HG03139 (cell line): ENCODE measurements at regions not wholly inside any gene's neighbourhood (a gene's known extent, or its start where the extent isn't known, plus 50 kb on each side); places are given as distances from the start of the nearest gene placed in this dataset.
"Not testable (repeated sequence)": the region's sequence is repeated elsewhere in the genome, so short reads cannot be mapped to it uniquely, and the experiment has no call there.

Source experiments
- ATAC-seq: cut with Tn5 transposase; IDR thresholded peaks from one replicate; pipeline ENCODE4 v1.9.1; 2021; ENCODE audit not compliant: unreplicated experiment

DNA sequence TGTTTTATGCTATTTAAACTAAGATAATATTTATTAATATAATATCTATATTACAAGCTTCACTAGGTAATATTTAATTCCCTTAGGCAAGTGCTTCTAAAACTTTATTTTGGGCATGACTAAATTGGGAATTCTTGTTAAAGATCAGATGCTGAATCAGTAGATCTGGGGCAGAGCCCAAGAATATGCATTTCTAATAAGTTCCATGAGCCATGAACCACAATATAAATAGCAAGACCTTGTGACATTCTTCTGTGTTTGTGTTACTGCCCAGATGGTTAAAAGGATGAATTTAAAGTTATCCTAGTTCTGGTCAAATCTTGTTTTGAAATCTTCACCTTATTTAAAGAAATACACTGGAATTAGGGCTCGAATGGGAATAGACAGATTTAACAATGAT is 258.4 kb upstream of the CACNA2D1 start:
- no peak for ATAC-seq

DNA sequence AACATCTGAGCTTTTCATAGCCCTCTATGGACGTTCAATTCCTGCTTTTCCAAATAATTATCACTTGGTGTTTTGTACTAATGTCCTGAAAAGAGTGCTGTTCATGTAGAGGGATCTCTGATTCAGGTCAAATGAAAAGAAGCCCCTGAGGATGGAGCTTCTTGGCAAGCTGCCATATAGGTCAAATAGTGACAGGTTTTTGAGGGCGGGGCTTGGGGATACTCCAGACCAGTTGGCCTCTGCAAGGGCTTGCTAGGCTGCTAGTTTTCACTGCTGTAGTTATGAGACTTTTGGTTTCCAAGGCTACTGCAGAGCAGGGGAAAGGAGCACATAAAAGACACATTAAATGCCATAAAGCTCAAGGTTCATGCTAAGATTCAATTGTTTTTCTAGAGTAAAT is 257.2 kb upstream of the CACNA2D1 start:
- ATAC-seq, result no peak

DNA sequence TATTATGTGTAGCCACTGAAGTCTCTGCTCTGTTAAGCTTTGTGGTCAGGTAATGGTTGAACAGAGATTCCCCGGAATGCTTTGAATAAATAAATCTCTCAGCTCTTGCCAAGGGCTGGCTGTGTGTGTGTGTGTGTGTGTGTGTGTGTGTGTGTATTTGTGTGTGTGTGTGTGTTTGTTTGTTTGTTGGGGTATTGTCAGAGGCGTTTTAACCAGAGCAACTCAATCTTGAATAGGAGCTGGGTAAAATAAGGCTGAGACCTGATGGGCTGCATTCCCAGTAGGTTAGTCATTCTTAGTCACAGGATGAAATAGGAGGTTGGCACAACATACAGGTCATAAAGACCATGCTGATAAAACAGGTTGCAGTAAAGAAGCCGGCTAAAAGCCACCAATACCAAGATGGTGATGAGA is 256.2 kb upstream of the CACNA2D1 start:
- no peak for ATAC-seq

DNA sequence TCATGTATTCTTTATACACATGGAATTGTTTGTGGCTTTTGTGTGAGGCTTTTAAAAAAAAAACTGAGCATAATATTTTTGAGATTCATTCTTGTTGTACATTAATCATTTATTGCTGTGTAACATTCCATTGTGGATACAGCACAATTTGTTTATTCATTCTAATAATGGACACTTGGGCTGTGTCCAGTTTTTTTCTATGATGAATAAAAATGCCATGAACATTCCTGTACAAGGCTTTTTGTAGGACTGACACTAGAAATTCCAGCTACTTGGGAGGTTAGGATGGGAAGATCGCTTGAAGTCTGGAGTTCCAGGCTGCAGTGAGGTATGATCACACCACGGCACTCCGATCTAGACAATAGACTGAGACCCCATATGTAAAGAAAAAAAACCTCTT is 254.3 kb upstream of the CACNA2D1 start:
- no peak for ATAC-seq

DNA sequence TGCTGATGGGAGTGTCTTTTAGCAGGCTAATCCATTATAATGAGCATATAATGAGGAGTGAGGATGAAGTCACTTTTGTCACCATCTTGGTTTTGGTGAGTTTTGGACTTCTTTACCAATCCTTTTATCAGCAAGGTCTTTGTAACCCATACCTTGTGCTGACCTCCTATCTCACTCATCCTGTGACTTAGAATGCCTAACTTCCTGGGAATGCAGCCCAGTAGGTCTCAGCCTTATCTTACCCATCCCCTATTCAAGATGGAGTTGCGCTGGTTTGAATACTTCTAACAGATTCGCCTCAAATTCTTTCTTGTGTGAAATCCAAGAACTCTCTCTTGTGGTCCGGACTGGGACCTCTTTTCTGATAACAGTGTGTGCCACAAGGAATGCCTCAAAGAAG is 253.1 kb upstream of the CACNA2D1 start:
- ATAC-seq, result no peak

DNA sequence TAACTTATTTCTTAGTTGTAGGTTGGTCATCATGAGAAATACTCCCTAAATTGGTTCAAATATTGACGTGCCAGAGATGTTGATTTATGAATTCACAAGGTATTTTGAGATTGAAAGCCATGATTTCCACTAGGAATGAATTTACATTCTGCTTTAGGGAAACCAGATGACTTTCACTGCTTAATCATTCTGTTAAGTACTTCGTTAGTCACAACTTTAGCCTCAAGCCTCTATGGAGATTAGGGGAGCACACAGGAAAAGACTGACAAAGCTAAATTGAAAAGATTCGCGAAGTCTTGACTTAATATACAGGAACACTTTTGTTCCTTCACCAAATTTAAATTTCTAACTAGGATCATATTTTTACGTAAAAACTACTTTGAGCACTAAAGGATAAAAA is 250.4 kb upstream of the CACNA2D1 start:
- ATAC-seq, result no peak

DNA sequence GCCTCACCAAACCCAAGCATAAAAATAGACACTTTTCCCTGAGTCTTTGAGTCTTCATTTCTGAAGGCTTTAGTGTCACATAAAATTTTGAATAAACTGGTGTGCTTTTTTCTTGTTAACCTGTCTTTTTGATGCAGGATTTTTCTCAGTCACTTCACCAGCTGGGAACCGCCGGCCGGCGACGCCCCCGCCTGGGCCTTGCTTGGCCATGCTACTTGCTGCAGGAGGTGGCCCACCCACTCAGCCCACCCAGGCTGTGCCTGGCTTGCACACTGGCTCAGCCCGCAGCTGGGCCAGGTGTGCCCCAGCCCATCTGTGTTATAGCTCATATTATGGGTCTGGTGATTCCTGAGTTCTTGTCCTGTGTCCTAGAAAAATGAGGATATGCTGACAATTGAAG is 247.4 kb upstream of the CACNA2D1 start:
- ATAC-seq, result no peak

DNA sequence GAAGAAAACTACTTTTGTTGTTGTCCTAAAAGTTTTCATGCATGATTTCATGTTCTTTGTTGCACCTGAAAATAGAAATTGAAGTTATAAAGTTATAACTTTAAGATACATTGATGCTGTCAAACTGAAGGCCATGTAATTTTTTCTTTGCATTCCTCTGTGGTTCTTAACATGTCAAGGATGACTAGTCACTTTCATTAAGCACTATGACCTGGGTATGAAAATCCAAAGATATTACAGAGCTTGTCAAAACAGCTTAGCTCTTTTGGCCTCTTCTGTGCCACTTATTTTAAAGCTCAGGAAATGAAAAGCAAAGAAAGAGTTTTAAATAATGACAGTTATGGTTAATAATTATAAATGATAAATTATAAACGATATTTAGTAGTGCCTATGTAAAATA is 241.6 kb upstream of the CACNA2D1 start:
- ATAC-seq, result no peak

DNA sequence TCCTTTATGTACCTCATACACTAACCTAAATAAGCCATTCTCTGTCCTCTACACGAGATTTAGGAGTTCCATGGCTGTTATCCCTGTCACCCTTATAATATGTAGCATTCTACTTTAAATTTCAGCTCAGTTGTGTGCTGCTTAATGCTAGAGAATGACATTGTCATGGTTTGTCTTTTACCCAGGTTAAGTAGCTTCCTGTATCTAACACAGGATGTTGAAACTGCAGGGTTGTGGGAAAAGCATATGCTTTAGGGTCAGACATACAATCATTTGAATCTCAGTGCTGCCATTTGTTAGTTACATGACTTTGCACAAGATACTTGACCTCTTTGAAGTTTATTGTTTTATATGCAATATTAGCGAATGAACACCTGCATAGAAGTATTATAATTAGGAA is 235.1 kb upstream of the CACNA2D1 start:
- ATAC-seq, result no peak

DNA sequence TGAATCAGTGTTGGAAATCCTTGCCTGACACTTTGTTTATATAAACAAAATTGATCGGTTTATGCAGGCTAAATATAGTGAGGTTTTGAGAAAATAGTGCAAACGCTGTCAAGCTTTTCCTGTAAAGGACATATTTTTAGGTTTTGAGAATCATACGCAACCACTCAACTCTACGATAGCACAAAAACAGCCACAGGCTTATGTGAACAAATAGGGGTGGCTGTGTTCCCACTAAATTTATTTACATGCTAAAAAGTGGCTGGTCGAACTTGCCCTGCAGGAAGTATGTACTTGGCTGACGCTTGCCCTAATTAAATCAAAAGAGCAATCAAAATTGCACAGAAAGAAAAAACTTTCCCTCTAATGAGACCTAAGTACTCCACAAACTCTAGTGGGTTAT is 234.7 kb upstream of the CACNA2D1 start:
- no peak for ATAC-seq

DNA sequence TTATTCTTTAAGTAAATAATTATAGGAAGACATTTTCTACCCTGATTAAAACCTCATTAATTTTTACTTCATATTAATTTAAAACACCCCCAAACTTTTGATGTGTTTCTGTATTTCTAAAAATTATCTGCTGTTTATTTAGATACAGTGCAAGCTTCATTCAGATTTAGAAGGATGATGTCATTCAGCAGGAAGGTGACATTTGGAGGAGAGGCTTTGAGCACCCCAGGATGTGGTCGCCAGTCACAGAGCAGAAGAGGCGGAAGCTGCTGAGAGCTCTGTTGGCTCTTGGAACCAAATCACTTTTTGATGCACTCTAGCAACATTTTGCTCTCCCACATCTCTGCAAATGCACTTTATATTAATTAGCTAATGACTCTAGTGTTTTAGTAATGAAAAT is 233.9 kb upstream of the CACNA2D1 start:
- ATAC-seq, result peak; percentile 92

DNA sequence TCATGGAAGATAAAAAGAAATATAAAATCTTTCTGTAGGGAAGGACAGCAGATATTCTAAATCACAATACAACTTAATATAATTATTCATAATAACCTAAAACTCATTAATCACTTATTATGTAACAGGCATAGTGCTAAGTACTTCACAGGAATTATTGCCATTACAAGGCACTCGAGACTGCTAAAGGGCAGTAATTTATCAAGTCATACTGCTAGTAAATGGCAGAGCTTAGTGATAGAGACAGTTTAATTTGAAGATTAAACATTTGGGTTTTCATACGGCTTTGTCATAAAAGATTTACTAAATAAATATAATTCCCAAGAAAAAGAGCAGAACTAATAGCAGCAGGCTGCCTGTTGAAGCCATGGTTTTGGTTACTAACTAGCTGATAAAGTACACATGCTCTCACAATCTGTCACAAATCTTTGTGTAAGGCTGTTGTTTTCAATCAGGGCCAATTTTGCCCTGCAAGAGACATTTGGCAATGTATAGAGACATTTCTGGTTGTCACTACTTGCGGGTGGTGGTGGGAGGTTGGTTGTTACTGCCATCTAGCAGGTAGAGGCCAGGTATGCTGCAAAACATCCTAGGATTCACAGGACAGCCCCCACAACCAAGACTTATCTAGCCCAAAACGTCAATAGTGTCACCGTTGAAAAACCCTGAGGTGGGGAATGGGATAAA is 233.3 kb upstream of the CACNA2D1 start:
- ATAC-seq, result no peak

DNA sequence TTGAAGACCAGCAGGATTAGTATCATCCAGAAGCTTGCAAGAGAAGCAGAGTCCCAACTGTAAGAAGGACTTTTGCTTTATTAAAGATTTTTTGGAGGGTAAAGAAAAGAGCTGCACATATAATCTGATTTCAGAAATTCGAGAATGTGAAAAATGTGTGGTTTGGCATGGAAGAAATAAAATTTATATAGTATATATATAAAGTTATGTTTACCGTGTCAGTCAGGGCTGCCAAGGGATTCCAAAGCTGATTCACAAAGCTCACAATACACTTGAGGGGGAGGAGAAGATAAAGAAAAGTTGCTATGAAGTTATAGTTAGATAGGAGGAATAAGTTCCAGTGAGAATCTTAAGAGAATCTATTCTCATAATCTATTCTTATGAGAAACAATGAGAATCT is 231.8 kb upstream of the CACNA2D1 start:
- no peak for ATAC-seq

DNA sequence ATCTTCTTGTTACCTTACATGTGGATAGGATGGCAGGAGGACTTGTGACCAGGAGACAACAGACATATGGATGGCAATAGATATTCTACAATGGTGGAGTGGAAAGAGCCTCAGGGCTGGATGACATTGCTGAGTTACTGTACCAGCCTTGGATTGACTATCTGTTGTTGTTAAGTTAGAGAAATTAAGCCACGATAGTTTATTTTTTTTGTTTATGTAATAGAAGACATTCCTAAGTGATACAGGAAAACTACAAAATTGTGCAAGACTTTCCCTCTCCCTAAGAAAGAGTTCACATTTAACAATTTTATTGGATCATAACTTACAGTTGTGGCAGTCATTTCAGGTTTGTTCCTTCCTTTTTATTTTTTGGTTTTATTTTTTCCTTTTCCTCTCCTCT is 230.7 kb upstream of the CACNA2D1 start:
- no peak for ATAC-seq

DNA sequence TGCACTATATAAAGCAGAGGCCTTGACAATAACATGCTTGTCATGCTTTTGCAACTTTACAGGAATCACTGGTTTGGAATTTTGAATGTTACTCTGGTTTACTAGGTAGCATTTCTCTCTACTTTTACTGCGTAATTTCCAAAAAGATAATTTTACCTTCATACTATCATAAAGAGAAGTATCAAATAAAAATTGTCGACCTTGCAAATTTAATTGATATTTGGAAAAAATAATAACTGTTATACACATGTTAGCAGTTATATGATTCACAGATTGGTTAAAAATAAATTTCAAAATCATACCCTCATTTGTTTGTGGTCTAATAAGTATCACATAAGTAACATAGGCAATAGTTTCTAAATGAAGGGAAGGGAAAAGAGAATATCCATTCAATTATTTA is 228.5 kb upstream of the CACNA2D1 start:
- ATAC-seq, result no peak

DNA sequence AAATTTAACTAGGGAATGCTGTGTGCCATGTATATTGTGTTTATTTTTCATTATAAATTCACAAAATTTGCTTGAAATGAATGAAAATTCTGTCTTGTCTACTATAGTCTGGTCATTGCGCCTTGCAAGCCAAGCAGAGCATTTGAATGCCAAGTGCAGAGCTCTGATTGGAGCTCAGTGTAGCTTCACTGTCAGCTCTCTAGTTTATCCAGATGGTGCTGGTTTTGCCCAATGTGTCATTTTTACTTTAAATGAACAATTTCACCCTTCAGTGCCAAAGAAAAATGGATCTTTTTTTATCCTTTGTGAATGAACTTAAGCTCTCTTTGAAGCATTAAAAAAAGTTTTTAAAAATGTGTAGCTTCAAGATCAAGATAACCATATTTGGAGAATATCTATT is 225.6 kb upstream of the CACNA2D1 start:
- no peak for ATAC-seq

DNA sequence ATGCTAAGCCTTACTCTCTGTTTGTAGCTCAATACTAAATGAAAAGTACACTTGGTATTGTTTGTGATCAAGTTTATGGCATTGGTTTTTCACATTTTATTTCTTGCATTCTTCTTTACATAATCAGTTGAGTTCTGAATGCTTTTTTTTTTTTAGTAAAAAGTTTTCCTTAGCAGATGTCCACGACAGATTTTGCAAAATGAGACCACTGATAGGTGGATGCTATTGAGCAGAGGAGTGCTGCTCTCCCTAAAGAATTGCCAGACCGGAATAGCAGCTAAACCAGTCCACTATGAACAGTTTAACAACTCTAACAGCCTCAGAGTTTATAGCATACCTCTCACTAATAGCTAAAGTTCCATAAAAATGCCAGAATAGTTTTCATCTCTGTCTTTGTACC is 225.1 kb upstream of the CACNA2D1 start:
- ATAC-seq, result no peak

DNA sequence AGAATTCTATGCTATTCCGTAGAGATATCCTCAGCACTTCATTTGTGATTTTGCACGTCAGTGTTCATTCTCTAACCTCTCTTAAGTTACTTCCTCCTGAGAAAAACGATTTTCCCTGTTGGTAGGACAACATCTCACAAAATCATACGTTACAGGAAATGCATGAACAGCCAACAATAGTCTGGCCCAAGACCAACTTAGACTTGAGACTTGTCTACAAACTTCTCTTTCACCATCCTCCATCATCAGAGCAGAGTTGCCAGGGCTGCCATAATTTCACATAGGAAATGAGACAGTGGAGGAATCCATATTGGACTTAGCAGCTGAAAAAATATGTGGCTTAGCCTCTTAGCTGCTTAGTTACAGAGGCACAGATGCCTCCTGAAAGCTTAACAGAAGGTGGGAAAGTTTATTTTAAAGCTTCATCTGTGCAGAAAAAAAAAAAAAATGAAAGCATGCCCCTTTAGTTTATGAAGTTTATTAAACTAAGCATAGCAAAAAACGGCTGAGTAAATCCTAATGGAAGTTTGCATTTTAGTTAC is 222.5 kb upstream of the CACNA2D1 start:
- no peak for ATAC-seq

DNA sequence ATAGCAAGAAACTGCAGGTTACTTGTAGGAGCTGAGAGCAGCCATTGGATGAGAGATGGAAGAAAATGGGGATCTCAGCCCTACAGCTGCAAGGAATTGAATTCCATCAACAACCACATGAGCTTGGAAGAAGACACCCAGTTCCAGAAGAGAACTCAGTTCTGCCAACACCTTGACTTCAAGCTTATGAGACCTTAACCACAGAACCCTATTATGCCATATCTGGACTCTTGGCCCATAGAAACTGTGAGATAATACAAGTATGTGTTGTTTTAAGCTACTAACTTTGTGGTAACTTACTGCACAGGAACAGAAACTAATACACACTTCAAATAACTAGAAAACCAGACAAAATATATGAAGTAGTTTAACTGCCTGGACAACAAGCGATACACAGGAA is 212.4 kb upstream of the CACNA2D1 start:
- ATAC-seq, result no peak

DNA sequence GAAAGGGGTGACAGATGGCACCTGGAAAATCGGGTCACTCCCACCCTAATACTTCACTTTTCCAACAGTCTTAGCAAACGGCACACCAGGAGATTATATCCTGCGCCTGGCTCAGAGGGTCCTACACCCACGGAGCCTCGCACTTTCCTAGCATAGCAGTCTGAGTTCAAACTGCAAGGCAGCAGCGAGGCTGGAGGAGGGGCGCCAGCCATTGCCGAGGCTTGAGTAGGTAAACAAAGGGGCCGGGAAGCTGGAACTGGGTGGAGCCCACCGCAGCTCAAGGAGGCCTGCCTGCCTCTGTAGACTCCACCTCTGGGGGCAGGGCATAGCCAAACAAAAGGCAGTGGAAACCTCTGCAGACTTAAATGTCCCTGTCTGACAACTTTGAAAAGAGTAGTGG is 206.5 kb upstream of the CACNA2D1 start:
- not testable (repeated sequence) for ATAC-seq

DNA sequence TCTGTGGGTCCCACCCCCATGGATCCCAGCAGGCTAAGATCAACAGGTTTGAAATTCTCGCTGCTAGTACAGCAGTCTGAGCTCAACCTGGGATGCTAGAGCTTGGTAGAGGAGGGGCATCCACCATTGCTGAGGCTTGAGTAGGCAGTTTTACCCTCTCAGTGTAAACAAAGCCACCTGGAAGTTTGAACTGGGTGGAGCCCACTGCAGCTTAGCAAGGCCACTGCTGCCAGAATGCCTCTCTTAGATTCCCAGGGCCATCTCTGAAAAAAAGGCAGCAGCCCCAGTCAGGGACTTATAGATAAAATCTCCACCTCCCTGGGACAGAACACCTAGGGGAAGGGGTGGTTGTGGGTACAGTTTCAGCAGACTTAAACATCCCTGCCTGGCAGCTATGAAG is 190.0 kb upstream of the CACNA2D1 start:
- ATAC-seq, result no peak

DNA sequence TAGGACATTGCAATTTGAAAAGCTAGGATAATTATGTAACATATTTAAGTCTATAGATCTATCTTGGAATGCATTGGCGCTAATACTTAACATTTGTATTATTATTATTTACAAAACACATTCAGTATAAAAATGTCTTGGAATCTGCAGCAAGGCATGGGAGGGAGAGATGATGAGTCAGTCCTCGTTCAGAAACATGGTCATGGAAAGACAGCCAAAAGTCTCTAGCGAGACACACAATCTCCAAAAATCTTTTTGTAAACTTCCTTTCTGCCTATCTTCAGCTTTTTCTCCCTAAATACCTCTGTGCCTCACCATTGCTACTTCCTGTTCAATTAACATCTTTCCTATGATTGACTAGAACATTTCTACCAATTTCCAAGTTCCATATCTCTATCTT is 188.4 kb upstream of the CACNA2D1 start:
- no peak for ATAC-seq

DNA sequence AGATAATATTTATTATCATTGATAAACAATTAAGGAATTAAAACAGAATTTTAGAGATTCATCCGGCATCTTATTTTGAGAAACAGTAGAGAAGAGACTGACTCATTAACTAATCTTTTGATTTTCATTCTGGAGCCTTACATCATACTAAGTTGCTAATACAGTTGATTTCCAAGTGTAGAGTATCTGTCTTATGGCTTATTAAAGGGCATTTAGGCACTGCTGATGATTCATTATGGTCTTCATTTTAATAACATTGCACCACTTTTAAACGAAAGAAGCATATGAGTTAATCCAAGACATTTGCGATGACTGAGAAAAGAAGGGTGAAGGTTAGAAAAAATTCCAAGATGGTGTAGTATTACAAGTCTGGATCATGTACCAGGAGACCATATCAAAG is 186.0 kb upstream of the CACNA2D1 start:
- no peak for ATAC-seq
